ENCODE measurements at regions not wholly inside any gene's neighbourhood (a gene's known extent, or its start where the extent isn't known, plus 50 kb on each side); places are given as distances from the start of the nearest gene placed in this dataset.

DNA sequence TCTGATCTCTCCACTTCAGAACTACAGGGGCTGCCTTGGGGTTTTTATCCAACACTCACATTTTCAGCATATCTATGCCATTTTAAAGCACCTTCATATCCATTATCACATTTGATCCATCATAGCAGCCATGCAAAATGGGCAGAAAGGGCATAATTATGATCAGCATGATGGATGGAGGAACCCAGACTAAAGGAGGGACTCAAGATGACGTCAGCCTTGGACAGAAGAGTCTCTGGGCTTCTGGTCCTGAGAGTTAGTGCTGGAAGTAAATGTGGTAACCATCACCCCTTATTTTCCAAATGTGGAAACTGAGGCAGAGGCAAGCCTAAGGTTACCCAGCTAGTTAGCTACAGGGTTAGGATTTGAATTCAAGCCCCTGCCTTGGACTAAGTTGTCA is 273.1 kb downstream of the DRD1 start:
- TF ChIP-seq, protein P1, sequence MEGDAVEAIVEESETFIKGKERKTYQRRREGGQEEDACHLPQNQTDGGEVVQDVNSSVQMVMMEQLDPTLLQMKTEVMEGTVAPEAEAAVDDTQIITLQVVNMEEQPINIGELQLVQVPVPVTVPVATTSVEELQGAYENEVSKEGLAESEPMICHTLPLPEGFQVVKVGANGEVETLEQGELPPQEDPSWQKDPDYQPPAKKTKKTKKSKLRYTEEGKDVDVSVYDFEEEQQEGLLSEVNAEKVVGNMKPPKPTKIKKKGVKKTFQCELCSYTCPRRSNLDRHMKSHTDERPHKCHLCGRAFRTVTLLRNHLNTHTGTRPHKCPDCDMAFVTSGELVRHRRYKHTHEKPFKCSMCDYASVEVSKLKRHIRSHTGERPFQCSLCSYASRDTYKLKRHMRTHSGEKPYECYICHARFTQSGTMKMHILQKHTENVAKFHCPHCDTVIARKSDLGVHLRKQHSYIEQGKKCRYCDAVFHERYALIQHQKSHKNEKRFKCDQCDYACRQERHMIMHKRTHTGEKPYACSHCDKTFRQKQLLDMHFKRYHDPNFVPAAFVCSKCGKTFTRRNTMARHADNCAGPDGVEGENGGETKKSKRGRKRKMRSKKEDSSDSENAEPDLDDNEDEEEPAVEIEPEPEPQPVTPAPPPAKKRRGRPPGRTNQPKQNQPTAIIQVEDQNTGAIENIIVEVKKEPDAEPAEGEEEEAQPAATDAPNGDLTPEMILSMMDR (conservative IDR thresholded peaks at IDR 0.05; ENCODE audit: low read depth, low read length), result no peak
- TF ChIP-seq EZH2 (IDR thresholded peaks at IDR 0.05; ENCODE audit: borderline replicate concordance, low read depth, low read length, poor library complexity, severe bottlenecking), result no peak
- Histone ChIP-seq H3K9me3 (ENCODE audit: low read depth, low read length, poor library complexity, severe bottlenecking) (no peaks in the 10 kb centered on the region), H3K36me3 (ENCODE audit: insufficient read depth, low read length, poor library complexity, severe bottlenecking) (no peaks in the 10 kb centered on the region), H3K27me3 (replicated peaks; ENCODE audit: insufficient read depth, low read depth, low read length, poor library complexity) (no peaks in the 10 kb centered on the region), H3K27ac (ENCODE audit: low read depth, low read length, poor library complexity, severe bottlenecking) (no peak overlapping the region), H3K4me3 (ENCODE audit: low read depth, low read length, poor library complexity, severe bottlenecking) (no peak overlapping the region), H3K4me1 (ENCODE audit: insufficient read depth, low read length, poor library complexity, severe bottlenecking) (no peaks in the 10 kb centered on the region)
- intact Hi-C loops (cut with micrococcal nuclease; ENCODE audit: unreplicated experiment), result no loop called here
- ChIA-PET CTCF (no interaction called here), POLR2A (ENCODE audit: low non-redundant PET) (no interaction called here)
- no peak for DNase-seq (ENCODE audit: low spot score)
- BruUV-seq (replicated peaks), result no TSS peak

- intact Hi-C loops (cut with micrococcal nuclease; ENCODE audit: unreplicated experiment), result no loop called here
- Histone ChIP-seq H3K36me3 (ENCODE audit: insufficient read depth, low read length, poor library complexity, severe bottlenecking) (no peaks in the 10 kb centered on the region), H3K27ac (ENCODE audit: low read depth, low read length, poor library complexity, severe bottlenecking) (no peak overlapping the region), H3K4me3 (ENCODE audit: low read depth, low read length, poor library complexity, severe bottlenecking) (no peak overlapping the region), H3K27me3 (replicated peaks; ENCODE audit: insufficient read depth, low read depth, low read length, poor library complexity) (peaks cover 4% of the 10 kb centered on the region), H3K9me3 (ENCODE audit: low read depth, low read length, poor library complexity, severe bottlenecking) (no peaks in the 10 kb centered on the region), H3K4me1 (ENCODE audit: insufficient read depth, low read length, poor library complexity, severe bottlenecking) (no peaks in the 10 kb centered on the region)
- BruUV-seq (replicated peaks), result no TSS peak
- CTCF ChIA-PET, result no interaction called here
- POLR2A ChIA-PET (ENCODE audit: low non-redundant PET), result no interaction called here
- TF ChIP-seq, protein P1 (conservative IDR thresholded peaks at IDR 0.05; ENCODE audit: low read depth, low read length), result no peak
- no peak for TF ChIP-seq EZH2 (IDR thresholded peaks at IDR 0.05; ENCODE audit: borderline replicate concordance, low read depth, low read length, poor library complexity, severe bottlenecking)
- no peak for DNase-seq (ENCODE audit: low spot score)
These were observed 275.0 kb downstream of the DRD1 start for GRCh38 chr5:175168882-175169507.

DNA sequence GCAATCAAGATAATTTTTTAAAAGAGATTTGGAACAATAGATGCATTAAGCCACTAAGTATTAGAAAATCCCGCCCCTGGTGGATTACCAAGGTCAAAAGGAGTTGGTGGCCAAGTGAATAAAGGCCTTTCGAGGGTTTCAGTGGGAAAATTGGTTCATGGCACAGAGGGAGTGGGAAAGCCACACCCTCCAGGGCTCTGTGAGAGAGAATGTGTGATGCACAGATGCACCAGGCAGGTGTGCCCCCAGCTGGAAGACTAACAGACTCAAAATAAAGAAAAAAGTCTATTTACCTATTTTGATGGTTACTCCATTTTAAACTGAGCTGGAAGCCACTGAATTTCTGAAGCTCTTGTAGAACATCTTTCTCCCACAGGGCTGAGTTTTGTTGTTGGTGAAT is 278.0 kb downstream of the DRD1 start:
- H3K4me1 ChIP-seq (ENCODE audit: insufficient read depth, low read length, poor library complexity, severe bottlenecking), result no peaks in the 10 kb centered on the region
- no TSS peak for BruUV-seq (replicated peaks)
- POLR2A ChIA-PET (ENCODE audit: low non-redundant PET), result no interaction called here

More for the DNA sequence above, 278.0 kb downstream of the DRD1 start:
- intact Hi-C loops (cut with micrococcal nuclease; ENCODE audit: unreplicated experiment), result no loop called here
- CTCF ChIA-PET, result no interaction called here
- no peak for TF ChIP-seq EZH2 (IDR thresholded peaks at IDR 0.05; ENCODE audit: borderline replicate concordance, low read depth, low read length, poor library complexity, severe bottlenecking)
- TF ChIP-seq, protein P1 (conservative IDR thresholded peaks at IDR 0.05; ENCODE audit: low read depth, low read length), result no peak
- Histone ChIP-seq H3K36me3 (ENCODE audit: insufficient read depth, low read length, poor library complexity, severe bottlenecking) (no peaks in the 10 kb centered on the region), H3K27ac (ENCODE audit: low read depth, low read length, poor library complexity, severe bottlenecking) (no peak overlapping the region), H3K9me3 (ENCODE audit: low read depth, low read length, poor library complexity, severe bottlenecking) (no peaks in the 10 kb centered on the region), H3K27me3 (replicated peaks; ENCODE audit: insufficient read depth, low read depth, low read length, poor library complexity) (peaks cover 4% of the 10 kb centered on the region), H3K4me3 (ENCODE audit: low read depth, low read length, poor library complexity, severe bottlenecking) (no peak overlapping the region)
- no peak for DNase-seq (ENCODE audit: low spot score)

Measured in A673 (cell line).